Loucy (cell line): ENCODE measurements at regions not wholly inside any gene's neighbourhood (a gene's known extent, or its start where the extent isn't known, plus 50 kb on each side); places are given as distances from the start of the nearest gene placed in this dataset.

Experiments used
- H2AFZ ChIP-seq: fragments of 200-600 bp; sonication (generic); 2 replicates; pipeline ENCODE4 v1.6.0; 2016; ENCODE audit warnings: antibody characterized with exemption, mild to moderate bottlenecking, low read length, moderate library complexity
- H3F3A ChIP-seq: fragments of 200-600 bp; 2 replicates; pipeline ENCODE4 v1.6.0; 2016; ENCODE audit warnings: antibody characterized with exemption, low read depth, mild to moderate bottlenecking
- H3K27me3 ChIP-seq: fragments of 200-600 bp; sonication (generic); 2 replicates; pipeline ENCODE4 v1.6.1; 2014; ENCODE audit warnings: low read length, mild to moderate bottlenecking; ENCODE audit not compliant: insufficient read depth, poor library complexity, severe bottlenecking
- H3K36me3 ChIP-seq: fragments of 200-600 bp; sonication (generic); 2 replicates; pipeline ENCODE4 v1.6.1; 2016; ENCODE audit warnings: low read length; ENCODE audit not compliant: insufficient read depth
- H3K4me1 ChIP-seq: fragments of 200-600 bp; sonication (generic); 2 replicates; pipeline ENCODE4 v1.5.1; 2014; ENCODE audit warnings: low read length, mild to moderate bottlenecking; ENCODE audit not compliant: insufficient read depth, poor library complexity, severe bottlenecking
- H3K4me2 ChIP-seq: fragments of 200-600 bp; sonication (generic); 2 replicates; pipeline ENCODE4 v1.6.0; 2014; ENCODE audit warnings: antibody characterized with exemption, low read length, low read depth, mild to moderate bottlenecking; ENCODE audit not compliant: poor library complexity, severe bottlenecking
- H3K4me3 ChIP-seq: fragments of 200-600 bp; sonication (generic); 2 replicates; pipeline ENCODE4 v1.5.1; 2014; ENCODE audit warnings: low read length, mild to moderate bottlenecking, mixed read lengths; ENCODE audit not compliant: poor library complexity, severe bottlenecking
- H3K79me2 ChIP-seq: fragments of 200-600 bp; sonication (generic); 2 replicates; pipeline ENCODE4 v1.6.1; 2014; ENCODE audit warnings: low read length; ENCODE audit not compliant: insufficient read depth
- H3K9ac ChIP-seq: fragments of 200-600 bp; sonication (generic); 2 replicates; pipeline ENCODE4 v1.6.0; 2014; ENCODE audit warnings: mild to moderate bottlenecking, low read depth, low read length, moderate library complexity; ENCODE audit not compliant: poor library complexity, severe bottlenecking
- H3K9me2 ChIP-seq: fragments of 200-600 bp; sonication (generic); replicated peaks from 2 replicates; pipeline ENCODE4 v1.6.1; 2016; ENCODE audit warnings: low read depth, low read length, mixed read lengths
- H3K9me3 ChIP-seq: fragments of 200-600 bp; sonication (generic); 2 replicates; pipeline ENCODE4 v1.6.1; 2014; ENCODE audit warnings: mild to moderate bottlenecking, antibody characterized with exemption, low read length, low read depth; ENCODE audit not compliant: insufficient read depth
- H4K20me1 ChIP-seq: fragments of 200-600 bp; sonication (generic); 2 replicates; pipeline ENCODE4 v1.6.0; 2014; ENCODE audit warnings: antibody characterized with exemption, low read length, mild to moderate bottlenecking; ENCODE audit not compliant: insufficient read depth, poor library complexity, severe bottlenecking
- EZH2phosphoT487 ChIP-seq: fragments of 200-600 bp; IDR thresholded peaks from 2 replicates; pipeline ENCODE4 v1.6.1; 2018; ENCODE audit warnings: antibody characterized with exemption, mild to moderate bottlenecking, moderate library complexity, borderline replicate concordance
- TF ChIP-seq, protein P1 (sequence below): fragments of 200-600 bp; sonication (generic); conservative IDR thresholded peaks from 2 replicates; pipeline ENCODE4 v1.5.1; 2014; ENCODE audit warnings: mild to moderate bottlenecking, antibody characterized with exemption, low read length

- no peaks in the 10 kb centered on the region for H3K36me3 ChIP-seq
- no peak overlapping the region for H3K4me3 ChIP-seq
- H3K27me3 ChIP-seq = no peaks in the 10 kb centered on the region
- no peaks in the 10 kb centered on the region for H3K9me3 ChIP-seq
- H3F3A ChIP-seq = no peaks in the 10 kb centered on the region
- no peak for TF ChIP-seq EZH2phosphoT487
- TF ChIP-seq, protein P1, sequence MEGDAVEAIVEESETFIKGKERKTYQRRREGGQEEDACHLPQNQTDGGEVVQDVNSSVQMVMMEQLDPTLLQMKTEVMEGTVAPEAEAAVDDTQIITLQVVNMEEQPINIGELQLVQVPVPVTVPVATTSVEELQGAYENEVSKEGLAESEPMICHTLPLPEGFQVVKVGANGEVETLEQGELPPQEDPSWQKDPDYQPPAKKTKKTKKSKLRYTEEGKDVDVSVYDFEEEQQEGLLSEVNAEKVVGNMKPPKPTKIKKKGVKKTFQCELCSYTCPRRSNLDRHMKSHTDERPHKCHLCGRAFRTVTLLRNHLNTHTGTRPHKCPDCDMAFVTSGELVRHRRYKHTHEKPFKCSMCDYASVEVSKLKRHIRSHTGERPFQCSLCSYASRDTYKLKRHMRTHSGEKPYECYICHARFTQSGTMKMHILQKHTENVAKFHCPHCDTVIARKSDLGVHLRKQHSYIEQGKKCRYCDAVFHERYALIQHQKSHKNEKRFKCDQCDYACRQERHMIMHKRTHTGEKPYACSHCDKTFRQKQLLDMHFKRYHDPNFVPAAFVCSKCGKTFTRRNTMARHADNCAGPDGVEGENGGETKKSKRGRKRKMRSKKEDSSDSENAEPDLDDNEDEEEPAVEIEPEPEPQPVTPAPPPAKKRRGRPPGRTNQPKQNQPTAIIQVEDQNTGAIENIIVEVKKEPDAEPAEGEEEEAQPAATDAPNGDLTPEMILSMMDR = no peak
- H3K4me2 ChIP-seq = no peak overlapping the region
- H3K9me2 ChIP-seq = no peaks in the 10 kb centered on the region
- H3K4me1 ChIP-seq = peaks cover 28% of the 10 kb centered on the region
- no peaks in the 10 kb centered on the region for H3K79me2 ChIP-seq
- H2AFZ ChIP-seq = no peak overlapping the region
- H4K20me1 ChIP-seq = no peaks in the 10 kb centered on the region
- H3K9ac ChIP-seq = no peak overlapping the region
These were observed 296.7 kb downstream of the LPIN1 start for GRCh38 chr2:12043131-12043530.

GRCh38 chr2:12044857-12045256 is 298.4 kb downstream of the LPIN1 start:
- no peak overlapping the region; the same call in 1 of the 2 replicates for H2AFZ ChIP-seq
- no peaks in the 10 kb centered on the region for H4K20me1 ChIP-seq
- H3K4me2 ChIP-seq = peak overlapping the region; percentile 5
- no peaks in the 10 kb centered on the region for H3K36me3 ChIP-seq
- H3K79me2 ChIP-seq = no peaks in the 10 kb centered on the region
- H3F3A ChIP-seq = no peaks in the 10 kb centered on the region
- TF ChIP-seq, protein P1 = no peak
- no peak for TF ChIP-seq EZH2phosphoT487
- no peaks in the 10 kb centered on the region for H3K9me2 ChIP-seq
- H3K4me1 ChIP-seq = peaks cover 42% of the 10 kb centered on the region
- no peak overlapping the region for H3K4me3 ChIP-seq
- no peak overlapping the region for H3K9ac ChIP-seq
- H3K27me3 ChIP-seq = no peaks in the 10 kb centered on the region
- H3K9me3 ChIP-seq = no peaks in the 10 kb centered on the region

- no peak overlapping the region for H2AFZ ChIP-seq
- no peaks in the 10 kb centered on the region for H3K27me3 ChIP-seq
- no peak overlapping the region for H3K9ac ChIP-seq
- H3K79me2 ChIP-seq = no peaks in the 10 kb centered on the region
- no peak for TF ChIP-seq EZH2phosphoT487
- TF ChIP-seq, protein P1 = no peak
- H3K9me3 ChIP-seq = no peaks in the 10 kb centered on the region
- H3K36me3 ChIP-seq = no peaks in the 10 kb centered on the region
- H3F3A ChIP-seq = no peaks in the 10 kb centered on the region
- H3K4me2 ChIP-seq = no peak overlapping the region
- no peaks in the 10 kb centered on the region for H3K9me2 ChIP-seq
- no peaks in the 10 kb centered on the region for H4K20me1 ChIP-seq
- no peak overlapping the region for H3K4me3 ChIP-seq
- H3K4me1 ChIP-seq = peaks cover 50% of the 10 kb centered on the region
These were observed 299.4 kb downstream of the LPIN1 start for GRCh38 chr2:12045864-12046291.
